GM19240 (cell line): ENCODE measurements at regions not wholly inside any gene's neighbourhood (a gene's known extent, or its start where the extent isn't known, plus 50 kb on each side); places are given as distances from the start of the nearest gene placed in this dataset.
"Not testable (repeated sequence)": the region's sequence is repeated elsewhere in the genome, so short reads cannot be mapped to it uniquely, and the experiment has no call there.

Experiments used
- DNase-seq: peaks from one replicate; pipeline ENCODE4 v3.0.0; 2011; ENCODE audit warnings: low spot score; ENCODE audit not compliant: insufficient read length

DNA sequence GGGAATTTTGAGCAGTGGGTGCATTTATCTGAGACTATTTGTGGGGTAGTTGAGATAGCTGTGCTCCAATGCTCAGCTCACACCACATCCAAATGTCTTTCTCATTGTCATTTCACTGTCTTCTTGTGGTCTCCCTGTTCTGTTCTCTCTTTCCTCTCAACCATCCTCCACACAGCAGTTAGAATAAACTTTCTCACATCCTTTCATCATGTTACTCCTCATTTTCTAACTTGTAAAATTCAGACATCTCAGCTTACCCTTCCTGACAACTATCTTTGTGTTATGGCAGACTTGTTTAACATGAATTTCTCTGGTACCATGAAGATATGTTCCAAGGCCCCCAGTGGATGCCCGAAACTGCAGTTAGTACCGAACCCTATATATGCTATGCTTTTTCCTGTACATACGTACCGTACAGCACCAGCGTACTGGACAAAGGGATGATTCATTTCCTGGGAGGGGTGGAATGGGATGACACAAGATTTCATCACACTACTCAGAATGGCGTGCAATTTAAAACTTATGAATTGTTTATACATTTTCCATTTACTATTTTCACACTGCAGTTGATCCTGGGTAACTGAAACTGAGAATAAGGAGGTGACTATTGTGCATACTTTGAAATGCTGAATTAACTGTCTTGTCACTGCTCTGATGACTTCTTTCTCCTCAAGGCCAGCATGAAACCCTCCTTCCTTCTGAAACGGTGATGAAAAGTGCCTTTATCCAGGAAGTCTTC lies 177.1 kb upstream of the SLC38A2 start:
- DNase-seq, result no peak

DNA sequence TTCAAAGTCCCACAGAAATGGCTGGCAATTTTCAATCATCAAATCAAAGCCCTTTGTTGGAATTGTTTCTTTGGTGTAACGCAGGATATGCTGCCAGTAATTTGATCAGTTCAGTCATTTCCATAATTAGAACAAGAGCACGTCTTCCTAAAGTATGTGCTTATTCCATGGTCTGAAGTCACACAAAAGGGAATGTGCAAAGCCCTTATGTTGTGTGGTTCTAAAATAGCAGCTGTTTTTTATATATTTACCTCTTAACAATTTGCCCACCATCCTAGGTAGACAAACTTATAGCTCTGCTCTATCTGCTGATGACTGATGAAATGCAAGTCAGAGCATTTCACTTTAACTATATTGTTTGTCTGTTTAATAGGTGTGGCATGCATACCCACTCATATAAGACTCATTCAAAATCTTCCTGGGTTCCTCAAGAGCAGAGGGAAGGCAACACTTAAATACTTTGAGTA lies 176.1 kb upstream of the SLC38A2 start:
- DNase-seq, result no peak

DNA sequence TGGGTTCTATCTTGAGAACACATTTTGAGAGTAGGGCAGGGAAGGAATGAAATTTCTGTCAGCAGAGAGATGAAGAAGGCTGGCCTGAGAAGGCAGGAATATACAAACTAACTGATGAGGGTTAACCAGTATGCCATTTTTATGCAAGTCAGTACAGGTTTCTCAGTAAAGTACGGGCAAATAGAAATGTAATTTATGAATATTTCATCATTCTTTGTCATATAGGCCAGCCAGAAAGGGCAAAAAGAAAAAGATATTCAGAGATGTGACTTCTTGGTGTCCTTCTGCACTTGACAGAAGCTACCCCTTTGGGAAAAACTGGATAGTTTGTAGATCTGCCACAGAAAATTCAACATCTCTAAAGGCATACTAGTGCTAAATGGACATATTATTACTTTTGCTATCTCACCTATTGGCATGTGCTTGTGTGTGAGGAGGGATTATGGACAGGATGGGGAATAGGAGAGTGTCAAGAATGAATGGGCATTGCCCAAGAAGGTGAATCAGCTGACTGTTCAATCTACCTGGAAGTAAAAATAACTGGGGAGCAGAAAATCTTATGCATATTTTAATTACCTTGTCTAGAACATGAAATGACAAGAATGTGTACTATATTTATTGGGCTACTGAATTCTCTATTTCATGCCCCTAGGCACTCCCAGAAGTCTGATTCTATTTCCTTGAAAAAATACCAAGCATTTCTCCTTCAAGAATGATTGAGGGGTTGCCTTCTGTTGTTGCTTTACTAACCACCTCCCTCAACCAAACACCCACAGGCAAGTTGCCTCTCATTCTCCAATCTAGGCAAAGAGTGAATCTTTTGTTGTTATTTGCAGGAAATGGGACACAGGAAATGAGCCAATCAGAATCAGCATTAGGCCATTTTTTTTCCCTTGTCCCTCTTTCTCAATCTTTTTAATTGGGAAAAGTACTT lies 175.1 kb upstream of the SLC38A2 start:
- DNase-seq, result no peak

DNA sequence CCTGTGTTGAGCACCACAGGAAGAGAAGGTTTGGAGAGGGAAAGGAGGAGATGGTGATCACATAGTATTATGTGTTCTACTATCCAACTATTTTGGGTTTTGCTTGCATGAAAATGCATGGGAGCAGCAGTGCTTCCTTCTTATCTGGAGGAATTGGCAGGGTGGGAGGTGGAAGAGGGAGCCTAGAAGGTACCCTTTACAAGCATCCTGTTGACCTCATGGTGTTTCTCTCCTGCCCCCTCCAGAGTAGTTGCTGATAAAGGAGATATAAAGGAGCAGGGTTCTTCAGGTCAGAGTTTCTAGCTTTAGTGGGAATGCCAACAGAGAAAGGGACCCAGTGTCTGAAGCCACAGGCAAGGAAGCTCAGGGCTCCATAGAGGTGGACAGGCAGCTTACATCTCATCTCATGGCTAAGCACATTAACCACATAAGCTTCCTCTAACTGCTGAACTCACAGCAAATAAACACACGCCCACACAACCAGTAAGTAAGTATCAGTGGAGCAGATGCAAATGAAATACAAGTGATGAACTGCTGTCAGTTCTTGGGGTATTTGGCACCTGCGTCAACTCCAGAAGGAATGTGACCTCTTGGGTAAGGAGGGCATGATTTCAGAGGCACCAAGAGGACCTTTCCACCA lies 174.2 kb upstream of the SLC38A2 start:
- DNase-seq, result no peak

DNA sequence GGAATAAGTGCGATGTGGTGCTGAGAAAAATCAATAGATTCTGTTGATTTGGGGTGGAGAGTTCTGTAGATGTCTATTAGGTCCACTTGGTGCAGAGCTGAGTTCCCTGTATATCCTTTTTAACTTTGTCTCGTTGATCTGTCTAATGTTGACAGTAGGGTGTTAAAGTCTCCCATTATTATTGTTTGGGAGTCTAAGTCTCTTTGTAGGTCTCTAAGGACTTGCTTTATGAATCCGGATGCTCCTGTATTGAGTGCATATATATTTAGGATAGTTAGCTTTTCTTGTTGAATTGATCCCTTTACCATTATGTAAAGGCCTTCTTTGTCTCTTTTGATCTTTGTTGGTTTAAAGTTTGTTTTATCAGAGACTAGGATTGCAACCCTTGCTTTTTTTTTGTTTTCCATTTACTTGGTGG lies 170.8 kb upstream of the SLC38A2 start:
- DNase-seq, result not testable (repeated sequence)

DNA sequence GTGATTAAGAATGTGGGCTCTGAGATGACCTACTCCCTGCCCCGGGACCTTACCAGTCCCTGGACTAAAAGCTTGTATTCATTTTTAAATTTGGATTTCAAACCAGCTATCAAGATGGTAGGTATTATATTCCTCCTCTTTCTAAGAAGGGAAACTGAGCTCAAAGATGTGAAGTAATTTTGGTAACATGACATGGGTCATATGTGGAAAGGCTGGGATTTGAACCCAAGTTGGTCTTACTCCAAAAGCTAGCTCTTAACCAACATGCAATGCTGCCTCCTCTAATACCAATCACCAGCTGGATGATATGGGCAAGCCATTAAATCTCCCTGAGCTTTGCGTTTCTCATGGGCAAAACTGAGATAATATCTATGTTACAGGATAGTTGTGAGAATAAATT lies 166.4 kb upstream of the SLC38A2 start:
- DNase-seq, result no peak

DNA sequence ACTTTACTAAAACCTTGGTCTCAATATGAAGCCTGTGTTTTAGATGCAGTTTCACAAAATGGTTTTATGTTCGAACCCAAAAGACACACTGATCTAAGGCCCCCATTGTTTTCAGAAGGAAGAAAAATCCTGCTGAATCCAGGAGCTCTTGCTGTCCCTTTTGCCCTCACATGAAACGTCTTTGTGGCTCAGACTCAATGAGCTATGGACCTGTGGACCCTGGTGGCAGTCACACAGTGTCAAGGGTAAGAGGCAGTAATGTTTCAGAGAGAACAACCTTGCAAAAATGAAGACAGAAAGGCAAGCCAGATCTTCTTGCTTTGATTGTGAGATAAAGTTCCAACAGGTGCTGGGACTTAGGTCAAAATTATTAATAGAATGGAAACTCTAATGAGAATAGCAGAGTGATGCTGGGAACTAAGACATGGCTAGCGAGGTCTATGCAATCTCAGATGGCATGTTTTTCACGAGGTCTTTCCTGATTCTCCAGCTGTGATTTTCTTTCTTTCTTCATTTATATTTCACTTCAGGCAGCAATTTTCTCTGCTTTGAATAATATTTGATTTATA lies 164.9 kb upstream of the SLC38A2 start:
- no peak for DNase-seq

DNA sequence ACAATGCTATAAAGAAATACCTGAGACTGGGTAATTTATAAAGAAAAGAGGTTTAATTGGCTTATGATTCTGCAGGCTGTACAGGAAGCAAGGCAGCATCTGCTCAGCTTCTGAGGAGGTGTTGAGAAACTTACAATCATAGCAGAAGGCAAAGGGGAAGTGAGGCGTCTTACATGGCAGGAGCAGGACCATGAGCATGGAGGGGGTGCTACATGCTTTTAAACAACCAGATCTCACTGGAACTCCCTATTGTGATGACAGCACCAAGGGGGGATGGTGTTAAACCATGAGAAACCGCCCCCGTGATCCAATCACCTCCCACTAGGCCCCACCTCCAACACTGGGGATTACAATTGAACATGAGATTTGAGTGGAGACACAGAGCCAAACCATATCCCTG lies 163.7 kb upstream of the SLC38A2 start:
- DNase-seq, result not testable (repeated sequence)

DNA sequence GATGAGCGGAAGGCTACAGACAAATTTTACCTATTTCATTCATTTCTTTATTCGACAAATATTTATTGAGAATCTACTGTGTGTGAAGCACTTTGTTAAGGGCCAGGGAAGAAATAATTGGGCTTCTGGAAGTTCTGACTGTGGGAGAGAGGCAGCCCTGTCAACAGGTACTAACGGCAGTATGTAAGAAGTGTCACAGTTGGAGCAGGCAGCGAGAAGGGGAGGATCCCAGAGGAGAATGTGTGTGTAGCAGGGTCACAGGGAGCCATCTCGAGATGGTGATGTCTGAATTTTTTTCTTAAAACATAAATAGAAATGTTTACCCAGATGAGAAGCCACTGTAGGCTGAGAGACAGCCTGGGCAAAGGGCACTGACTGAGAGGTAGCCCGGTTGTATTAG lies 163.3 kb upstream of the SLC38A2 start:
- DNase-seq, result no peak

DNA sequence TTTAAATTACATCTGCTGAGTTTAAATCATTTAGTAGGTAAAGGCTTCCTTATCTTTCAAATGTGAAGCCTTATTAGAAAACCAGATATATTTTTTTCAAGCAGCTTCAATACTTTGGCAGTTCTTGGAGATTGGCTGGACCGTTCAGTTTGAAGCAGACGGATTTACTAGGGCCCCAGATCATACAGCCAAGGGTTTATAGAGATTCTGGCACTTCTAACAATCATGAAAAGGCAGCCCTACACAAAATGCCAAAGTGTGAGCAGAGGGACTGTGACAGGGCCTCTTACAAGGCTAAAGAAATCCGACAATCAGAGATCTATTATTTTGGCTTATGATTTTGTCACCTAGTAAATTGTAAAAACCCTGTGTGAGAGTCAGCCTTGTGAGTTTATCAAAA lies 162.8 kb upstream of the SLC38A2 start:
- no peak for DNase-seq

DNA sequence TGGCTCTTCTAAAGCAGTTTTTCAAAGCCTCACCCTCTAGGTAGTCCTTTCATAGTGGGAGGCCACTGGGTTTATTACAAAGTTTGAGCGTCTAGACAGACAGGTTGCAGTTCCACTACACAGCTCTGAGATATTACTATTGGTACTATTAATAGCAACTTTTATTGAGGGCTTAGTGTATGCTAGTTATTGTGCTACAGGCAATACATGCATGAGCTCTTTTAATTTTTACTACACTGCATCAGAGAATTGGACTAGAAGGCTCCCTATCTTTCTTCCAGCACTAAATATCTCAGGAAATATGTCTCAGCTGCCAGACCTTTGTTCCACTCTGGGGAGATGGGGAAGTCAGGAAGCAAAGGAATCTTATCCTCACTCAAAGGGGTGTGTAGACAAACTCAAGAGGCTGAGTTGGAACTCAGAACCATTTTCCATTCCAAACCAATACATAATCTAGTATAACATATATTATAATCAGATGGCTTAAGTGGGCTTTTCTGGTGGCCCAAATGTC lies 161.8 kb upstream of the SLC38A2 start:
- DNase-seq, result no peak

DNA sequence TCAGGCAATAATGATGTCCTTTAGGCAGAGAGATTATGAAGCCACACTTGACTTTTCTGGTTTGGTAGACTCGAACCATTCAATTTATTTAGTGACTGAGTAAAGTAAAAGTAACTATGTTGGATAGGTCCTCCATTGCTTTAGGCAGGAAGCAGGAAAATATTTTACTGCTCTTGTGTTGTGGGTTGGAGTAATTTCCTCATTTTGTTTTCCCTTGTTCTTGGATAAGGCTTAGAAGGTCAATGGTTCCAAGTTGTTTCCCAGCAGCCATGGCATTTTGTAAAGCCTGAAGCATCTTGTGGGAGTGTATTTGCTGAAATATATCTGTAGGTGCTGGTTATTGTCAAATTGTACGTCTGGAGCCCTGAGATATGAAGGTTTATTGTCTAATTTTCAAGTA lies 161.2 kb upstream of the SLC38A2 start:
- DNase-seq, result no peak

DNA sequence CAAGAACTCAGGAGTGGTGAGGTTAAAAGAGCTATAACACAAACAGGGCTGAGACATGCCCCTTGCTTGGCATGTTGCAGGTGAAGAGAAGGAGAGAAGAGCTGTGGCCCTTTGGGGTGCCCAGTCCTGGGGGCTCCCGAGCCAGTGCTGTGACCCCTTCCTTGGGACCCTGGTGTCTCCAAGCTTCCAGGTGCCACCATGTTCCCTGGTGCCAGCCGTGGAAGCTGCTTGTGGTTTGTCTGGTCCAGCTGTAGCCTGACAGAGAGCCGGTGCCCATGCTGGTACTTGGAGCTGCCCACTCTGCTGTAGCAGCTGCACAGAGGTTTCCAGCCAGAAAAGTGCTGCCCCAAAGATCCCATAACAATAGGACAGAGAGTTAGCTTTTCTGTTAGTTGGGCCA lies 159.2 kb upstream of the SLC38A2 start:
- DNase-seq, result no peak

DNA sequence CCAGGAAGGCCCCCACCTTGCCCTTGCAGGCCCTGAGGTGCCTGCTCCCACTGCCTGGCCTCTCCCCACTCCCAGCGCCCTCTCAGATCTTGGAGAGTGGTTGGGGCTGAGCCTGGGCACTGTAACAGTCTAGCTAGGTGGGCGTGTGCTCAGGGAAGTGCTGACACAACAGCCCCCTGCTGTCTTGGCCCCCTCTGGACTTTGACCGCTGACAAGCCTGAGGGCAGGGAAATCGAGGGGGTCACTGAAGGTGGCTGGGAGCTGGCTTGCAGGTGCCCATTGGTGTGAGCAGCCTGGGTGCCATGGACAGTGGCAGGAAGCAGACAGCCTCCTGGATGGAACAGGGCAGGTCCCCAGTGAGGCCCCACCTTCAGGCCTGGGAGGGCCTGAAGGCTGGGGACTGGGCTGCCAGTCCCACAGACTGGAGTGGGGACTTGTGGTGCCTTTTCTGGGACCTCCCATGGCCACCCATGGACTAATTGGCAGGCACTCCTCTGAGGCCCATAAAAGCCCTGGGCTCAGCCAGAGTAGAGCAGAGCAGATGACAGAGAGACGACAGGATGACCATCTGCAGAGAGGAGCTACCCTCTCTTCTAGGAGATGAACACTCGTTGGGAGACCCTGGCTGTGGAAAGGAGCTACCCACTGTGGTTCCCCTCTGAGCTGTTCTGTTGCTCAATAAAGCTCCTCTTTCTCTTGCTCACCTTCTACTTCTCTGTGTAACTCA lies 158.6 kb upstream of the SLC38A2 start:
- no peak for DNase-seq

DNA sequence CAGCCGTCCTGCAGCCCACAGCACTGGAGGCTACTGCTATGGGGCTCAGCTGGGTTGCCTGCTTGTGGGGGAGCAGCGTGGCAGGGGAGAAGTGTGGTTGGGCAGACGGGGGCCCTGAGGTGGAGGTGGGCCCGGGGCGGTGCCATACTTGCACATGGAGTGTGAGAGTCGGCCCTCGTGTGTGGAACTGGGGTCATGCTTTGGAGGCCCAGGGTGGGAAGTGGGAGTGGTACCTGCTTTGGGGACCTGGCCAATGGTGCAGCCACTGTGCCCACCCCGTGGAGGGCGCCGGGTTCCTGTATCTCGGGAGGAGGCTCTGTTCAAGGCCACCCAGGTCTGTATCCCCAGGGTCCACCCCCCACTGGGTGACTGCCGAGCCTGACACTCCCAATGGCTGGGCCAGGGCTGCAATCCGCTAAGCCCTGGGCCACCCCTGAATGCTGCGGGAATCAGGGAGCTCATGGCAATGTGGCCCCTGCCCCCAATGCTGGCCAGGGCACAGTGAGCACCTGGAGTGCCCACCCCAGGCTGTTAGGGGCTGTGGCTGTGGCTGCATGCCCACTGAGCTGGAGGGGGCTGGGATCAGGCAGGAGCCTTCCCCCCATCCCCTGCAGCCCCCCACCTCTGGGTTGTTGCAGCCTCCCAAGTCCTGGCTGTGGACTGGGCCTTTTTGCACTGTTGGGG lies 157.9 kb upstream of the SLC38A2 start:
- DNase-seq, result no peak

DNA sequence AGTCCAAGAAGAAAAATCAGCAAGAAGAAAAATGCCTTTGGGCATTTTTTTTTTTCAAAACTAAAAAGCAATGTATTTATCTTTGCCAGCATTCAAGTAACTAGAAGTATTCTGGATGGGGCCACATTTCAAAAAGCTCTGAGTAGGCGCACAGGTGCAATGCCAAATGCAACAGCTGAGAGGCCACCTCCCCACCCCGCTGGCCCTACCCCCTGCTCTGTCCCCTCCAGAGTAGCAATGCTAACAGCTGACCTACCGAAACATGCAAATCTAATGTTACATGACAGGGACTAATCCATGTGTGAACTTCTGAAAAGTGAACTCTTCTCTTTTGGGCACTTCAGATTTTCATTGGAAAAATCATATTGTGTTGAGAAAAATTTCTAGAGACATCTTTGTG lies 153.7 kb upstream of the SLC38A2 start:
- no peak for DNase-seq

DNA sequence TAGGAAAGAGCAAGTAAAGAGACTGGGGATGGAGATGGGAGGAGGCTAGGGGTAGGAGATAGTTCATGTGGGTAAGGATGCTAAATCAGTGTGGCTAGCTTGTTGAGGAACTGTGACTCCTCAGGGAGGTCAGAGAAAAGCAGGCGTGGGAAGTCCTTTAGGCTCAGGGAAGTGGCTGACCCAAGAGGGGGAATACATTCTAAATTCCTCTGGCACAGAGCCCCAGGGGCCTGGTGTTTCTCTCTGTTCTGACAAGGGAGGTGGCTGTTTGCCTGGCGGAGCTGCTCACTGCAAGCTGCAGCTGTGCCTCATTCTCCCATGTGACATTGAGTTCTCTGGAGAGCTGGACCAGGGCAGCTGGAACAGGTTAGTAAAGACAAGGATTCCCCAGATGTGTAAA lies 152.2 kb upstream of the SLC38A2 start:
- DNase-seq, result no peak

DNA sequence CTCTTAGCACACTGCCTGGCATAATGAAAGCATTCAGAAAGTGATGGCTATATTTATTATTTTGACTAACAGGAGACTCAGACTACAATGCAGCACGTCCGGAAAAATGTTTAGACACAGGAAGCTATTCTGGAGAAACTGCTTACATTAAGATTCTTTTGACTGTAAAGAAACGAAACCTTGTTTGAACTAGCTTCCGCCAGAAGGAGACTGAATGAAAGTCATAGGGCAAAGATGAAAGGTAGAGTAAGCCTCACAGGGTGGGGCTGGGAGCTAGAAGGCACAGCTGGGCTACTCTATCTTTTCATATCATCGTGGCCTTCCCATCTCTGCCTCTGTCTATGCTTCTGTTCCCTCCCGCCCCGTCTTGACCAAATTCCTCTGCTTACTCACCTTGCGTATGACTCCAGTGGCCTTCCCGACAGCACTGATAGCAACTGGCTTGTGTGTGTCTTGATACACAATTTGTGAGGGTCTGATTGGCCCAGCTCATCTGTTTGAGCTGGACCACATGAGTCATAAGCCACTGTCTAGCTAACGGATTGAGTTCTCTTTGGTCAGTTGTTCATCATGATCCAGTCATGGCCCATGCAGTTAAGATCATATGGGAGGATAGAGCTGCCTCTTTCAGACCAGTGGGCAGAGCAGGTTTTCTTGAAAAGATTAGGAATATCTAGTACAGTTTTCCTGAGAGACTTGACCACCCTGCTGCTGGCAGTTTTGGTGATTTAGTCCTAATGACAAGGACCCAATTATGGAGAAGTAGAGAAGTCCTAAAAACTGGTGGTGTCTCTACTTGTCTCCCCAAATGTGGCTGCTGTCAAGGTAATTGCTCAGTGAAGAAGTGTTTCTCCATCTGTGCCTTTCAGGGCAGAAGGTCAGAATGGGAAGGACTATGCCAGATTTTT lies 151.5 kb upstream of the SLC38A2 start:
- no peak for DNase-seq

DNA sequence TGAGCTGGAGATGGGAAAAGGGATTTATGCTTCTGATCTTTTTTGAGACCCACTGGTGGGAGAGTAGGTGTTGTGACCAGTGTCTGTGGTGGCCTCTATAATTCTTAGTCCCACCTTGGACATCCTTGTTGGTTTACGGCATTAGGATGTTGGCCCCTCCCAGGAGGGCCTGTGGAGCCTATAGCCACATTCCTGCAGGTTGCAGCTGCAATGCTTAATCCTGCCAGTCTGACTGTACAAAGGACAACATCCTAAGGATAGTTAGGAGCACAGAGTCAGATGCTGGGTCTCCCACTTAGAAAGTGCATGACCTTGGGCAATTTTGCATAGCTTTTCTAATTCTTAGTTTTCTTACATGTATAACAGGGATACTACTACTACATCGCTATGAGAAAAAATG lies 150.9 kb upstream of the SLC38A2 start:
- DNase-seq, result no peak
